Stimulated activated CD4-positive, alpha-beta T cell treated with anti-CD3 and anti-CD28 coated beads, Interleukin-1b, Interleukin-23, amount 100 ng/mL, for 24 hours (primary cell): ENCODE measurements at regions not wholly inside any gene's neighbourhood (a gene's known extent, or its start where the extent isn't known, plus 50 kb on each side); places are given as distances from the start of the nearest gene placed in this dataset.
"Not testable (repeated sequence)": the region's sequence is repeated elsewhere in the genome, so short reads cannot be mapped to it uniquely, and the experiment has no call there.

ENCODE experiments used
- DNase-seq, 4 experiments: peaks; one replicate each; pipeline ENCODE4 v3.0.0-alpha.2; 2020; ENCODE audit warnings: low read depth in 4 of 4, low spot score in 1 of 4

DNA sequence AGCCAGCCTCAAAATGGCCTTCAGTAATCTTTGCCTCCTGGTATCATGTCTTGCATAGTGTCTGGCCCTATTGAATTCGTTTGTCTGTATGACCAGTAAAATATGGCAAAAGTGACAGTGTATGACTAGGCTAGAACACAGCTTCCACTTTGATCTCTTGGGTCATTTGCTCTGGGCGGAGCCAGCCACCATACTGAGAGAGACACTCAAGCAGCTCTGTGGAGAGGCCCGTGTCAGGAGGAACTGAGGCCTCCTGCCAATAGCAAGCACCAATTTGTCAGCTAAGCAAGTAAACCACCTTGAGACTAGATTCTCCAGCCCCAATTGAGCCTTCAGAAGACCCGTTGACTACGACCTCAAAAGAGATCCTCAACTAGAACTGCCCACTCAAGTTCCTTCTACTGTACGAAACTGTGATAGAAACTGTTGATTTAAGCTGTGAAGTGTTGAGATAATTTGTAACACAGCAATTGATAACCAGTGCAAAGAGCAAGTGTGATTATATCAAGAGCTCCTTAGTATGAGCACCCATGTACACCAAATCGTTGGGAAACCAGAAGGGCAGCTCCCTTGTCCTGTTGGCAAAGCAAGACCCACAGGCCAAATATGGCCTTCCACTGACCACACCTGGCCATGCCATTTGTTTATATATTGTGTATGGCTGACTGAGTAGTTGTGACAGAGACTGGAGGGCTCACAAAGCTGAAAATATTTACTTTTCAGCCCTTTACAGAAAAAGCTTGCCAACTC lies 52.7 kb upstream of the SERBP1 start:
- no peak for DNase-seq

GRCh38 chr1:67484492-67484891 lies 54.3 kb upstream of the SERBP1 start:
- no peak for DNase-seq

- no peak for DNase-seq
These were observed 55.0 kb upstream of the SERBP1 start for GRCh38 chr1:67485046-67485811.

DNA sequence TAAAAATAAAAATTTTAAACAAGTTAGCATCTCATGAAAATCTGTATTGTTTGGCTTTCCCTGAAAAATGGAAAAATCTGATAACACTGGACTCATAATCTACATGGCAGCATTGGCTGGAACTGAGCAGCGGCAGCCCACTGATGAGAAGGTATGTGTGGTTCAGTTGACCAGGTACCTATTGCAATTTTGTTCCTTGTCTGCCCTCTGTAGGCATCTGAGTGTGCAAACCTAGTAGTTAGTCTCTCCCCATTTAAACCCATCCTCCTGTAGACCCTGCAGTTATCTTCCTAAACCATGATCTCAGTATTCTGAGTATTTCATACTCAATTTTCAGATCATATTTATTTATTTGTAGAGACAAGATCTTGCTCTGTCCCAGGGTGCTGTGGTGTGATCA lies 59.4 kb upstream of the SERBP1 start:
- no peak for DNase-seq

DNA sequence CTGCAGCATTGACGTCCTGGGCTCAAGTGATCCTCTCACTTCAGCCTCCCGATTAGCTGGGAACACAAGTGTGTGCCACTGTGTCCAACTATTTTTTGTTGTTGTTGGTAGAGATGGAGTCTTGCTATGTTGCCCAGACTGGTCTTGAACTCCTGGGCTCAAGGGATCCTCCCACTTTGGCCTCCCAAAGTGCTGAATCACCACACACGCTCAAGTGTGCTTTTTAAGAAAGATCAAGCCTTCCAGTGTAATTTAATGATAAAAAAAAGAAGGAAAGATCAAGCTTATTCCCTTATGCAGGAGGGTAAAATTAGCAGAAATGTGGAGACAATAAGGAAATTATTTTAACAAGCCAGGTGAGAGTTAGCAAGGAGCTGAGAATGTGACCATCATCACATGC lies 61.1 kb upstream of the SERBP1 start:
- DNase-seq = no peak

DNA sequence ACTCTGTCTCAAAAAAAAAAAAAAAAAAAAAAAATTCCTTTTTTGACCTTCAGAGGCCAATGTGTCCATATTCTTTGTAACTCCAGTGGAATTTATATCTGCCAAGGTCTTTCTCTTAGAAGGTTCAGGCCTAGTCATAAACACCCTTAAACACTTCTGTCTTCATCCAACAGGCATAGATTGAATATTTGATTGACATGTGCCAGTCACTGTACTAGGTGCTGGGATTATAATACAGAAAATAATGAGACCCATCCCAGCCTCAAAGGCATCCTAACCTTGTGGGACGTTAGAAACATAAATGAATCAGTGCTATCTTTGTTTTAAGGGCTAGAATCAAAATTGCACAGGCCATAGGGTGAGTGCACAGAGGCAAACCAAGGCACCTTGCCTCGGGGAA lies 62.9 kb upstream of the SERBP1 start:
- no peak for DNase-seq

DNA sequence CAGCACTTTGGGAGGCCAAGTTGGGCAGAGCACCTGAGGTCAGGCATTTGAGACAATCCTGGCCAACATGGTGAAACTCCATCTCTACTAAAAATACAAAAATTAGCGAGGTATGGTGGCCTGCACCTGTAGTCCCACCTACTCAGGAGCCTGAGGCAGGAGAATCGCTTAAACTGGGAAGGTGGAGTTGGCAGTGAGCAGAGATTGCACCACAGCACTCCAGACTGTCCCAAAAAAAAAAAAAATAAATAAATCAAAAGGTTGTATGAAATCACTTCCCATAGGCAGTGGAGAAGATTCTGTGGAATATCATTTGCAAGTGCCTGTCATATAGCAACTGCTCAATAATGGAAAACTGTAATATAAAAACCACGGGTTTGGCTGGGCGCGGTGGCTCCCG lies 65.1 kb upstream of the SERBP1 start:
- DNase-seq = no peak

GRCh38 chr1:67496329-67496728 lies 66.1 kb upstream of the SERBP1 start:
- no peak for DNase-seq

- peak; percentile 66 to 83 (median 78) for DNase-seq
These were observed 70.3 kb upstream of the SERBP1 start for GRCh38 chr1:67500413-67500959.

DNA sequence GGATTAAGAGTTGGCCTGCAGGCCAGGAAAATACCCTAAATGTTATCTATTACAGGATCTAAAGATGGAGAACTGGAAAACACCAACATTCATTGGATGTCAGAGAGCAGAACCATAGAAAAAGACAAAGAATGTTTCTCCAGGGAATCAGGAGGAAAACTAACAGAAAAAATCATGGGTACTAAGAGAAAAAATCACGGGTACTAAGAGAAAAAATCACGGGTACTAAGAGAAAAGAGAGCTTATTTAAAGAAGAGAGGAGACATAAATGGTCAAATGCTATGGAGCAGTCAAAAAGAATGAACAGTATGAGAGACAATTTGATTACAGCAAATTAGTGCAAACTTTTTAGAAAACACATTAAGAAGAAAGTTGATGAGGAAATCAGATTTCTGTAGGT lies 73.8 kb upstream of the SERBP1 start:
- DNase-seq = no peak

- DNase-seq = not testable (repeated sequence)
These were observed 83.4 kb upstream of the SERBP1 start for GRCh38 chr1:67513392-67514294.

DNA sequence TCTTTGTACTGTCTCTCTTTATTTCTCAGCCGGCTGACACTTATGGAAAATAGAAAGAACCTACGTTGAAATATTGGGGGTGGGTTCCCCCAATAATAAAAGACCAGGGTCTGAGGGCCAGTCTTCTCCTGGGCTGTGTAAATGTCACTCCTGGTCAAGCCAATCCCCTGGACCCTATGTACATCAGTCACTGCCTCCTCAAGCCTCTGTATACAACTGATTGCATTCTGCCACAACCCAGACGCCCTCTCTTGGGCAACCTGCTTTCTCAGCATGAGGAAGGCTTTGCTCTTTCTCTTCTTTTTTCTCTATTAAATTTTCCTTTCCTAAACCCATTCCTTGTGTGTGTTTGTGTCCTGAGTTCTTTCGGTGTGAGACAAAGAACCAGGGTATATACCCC lies 84.1 kb upstream of the SERBP1 start:
- no peak for DNase-seq

DNA sequence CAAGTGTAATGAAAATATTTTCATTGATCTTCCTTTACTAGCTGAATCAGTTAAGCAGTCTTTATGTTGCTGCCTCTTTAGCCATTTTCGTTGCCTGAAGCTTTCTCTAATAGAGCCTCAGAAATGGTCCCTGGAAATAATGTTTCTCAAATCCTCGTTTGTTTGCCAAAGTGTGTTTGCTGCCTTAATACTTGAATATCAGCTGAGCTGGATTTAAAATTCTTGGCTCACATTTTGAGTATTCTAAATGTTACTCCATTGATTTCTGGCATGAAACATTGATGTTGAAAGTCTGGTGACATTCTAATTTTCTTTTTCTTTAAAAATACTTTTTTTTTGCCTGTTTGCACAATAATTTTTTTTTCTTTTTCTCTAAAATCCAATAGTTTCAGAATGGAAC lies 84.6 kb upstream of the SERBP1 start:
- DNase-seq = no peak

DNA sequence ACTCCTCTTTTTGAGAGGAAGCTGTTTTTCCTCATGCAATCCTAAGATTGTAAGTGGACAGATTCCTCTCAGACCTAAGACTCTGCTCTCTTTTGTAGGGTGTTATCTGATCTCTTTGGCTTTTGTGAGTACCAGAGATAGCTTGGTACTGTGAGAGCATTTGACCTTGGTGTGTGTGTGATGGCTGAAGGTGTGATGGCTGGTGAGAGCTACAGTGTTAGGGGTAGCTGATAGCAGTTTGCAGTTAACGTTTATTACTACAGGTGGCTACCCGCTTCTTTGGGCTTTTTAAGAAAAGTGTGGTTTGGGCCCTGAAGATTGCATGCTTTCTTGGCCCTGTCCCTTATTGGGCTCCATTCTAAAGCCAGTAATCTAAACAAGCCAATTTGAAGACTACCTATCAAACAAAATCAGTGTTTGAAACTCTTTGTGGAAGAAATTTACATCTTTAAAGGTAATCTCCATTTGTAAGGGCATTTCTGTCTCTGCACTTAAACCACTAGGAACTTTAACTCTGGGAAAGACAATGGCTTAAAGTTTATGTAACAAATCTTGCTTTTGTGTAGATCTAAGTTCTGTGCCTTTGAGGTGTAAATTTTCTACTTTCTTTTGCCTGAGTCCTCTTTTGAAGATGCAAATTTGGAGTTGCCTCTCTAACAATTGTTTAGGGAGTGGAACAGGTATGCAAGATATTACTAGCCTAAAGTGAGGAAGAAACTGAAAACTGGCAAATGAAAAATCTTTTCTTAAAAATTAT lies 85.3 kb upstream of the SERBP1 start:
- no peak for DNase-seq

DNA sequence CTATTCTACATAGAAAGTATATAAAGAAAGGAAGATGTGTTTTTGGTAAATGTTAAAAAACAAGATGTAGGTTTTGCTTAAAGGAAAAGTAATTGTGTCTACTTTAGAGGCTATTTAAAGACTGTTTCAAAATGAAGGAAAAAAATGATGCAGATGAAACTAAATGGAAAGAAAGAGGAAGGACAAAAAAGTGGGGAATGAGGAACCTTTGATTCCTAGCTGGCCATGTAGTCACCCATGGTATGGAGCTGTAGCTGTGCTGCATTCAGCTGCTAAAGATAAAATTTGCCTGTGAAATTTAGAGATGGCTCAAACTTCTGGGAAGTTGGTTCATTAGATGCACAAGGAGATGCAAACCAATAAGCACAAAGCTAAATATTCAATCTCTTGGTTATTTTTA lies 86.8 kb upstream of the SERBP1 start:
- no peak for DNase-seq

- no peak for DNase-seq
These were observed 91.8 kb upstream of the SERBP1 start for GRCh38 chr1:67522001-67522441.

GRCh38 chr1:67522793-67523192 lies 92.6 kb upstream of the SERBP1 start:
- DNase-seq = no peak

GRCh38 chr1:67524143-67525052 lies 94.2 kb upstream of the SERBP1 start:
- no peak for DNase-seq

GRCh38 chr1:67525053-67525760 lies 95.0 kb upstream of the SERBP1 start:
- no peak for DNase-seq
